RWPE1 (cell line): ENCODE measurements at regions not wholly inside any gene's neighbourhood (a gene's known extent, or its start where the extent isn't known, plus 50 kb on each side); places are given as distances from the start of the nearest gene placed in this dataset.

Source experiments
- CTCF ChIA-PET: fragments of 350-600 bp; sonication (Branson Sonifier 250); formaldehyde crosslinking; extraction: SDS; loops from one replicate; lab custom pipeline; 2021; lab: Yijun Ruan, JAX
- POLR2A ChIA-PET: fragments of 400-600 bp; formaldehyde crosslinking; extraction: SDS; loops from one replicate; lab custom pipeline; 2020; ENCODE audit warnings: antibody characterized with exemption; ENCODE audit not compliant: low non-redundant PET; lab: Yijun Ruan, JAX
- DNase-seq: peaks from one replicate; pipeline ENCODE4 v3.0.0; 2012; ENCODE audit warnings: low spot score
- H3K27ac ChIP-seq: fragments of 450-650 bp; 2 replicates; pipeline ENCODE4 v1.5.1; 2017
- TF ChIP-seq, protein P1 (sequence below): fragments of 450-650 bp; conservative IDR thresholded peaks from 2 replicates; pipeline ENCODE4 v1.5.1; 2017; ENCODE audit warnings: low read depth, mild to moderate bottlenecking

DNA sequence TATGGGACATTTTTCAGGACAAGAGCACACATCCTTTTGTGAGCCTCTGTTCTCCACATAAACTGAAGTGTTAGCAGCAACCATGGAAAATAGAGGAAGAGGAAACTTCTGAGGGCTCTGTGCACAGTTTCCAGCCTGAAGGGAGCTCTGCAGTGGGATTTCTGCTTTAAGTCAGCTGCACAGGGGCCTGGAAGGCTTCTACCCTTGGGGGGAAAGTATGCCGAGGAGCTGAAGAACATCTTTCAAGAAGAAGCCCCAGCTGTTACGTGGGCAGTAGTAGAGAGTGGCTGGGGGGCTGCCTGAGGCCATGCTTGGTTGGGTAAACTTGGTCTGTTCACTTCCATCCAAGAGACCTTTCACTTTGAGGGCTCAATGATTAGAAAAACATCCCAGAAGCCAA lies 82.7 kb upstream of the EED start:
- ChIA-PET CTCF (interaction anchor here (0.6 to 1.2 kb wide), 3 partner anchors 49 to 68 kb away, joined by 3 read pairs; no protein-coding TSS in a partner anchor), POLR2A (no interaction called here)
- TF ChIP-seq, protein P1, sequence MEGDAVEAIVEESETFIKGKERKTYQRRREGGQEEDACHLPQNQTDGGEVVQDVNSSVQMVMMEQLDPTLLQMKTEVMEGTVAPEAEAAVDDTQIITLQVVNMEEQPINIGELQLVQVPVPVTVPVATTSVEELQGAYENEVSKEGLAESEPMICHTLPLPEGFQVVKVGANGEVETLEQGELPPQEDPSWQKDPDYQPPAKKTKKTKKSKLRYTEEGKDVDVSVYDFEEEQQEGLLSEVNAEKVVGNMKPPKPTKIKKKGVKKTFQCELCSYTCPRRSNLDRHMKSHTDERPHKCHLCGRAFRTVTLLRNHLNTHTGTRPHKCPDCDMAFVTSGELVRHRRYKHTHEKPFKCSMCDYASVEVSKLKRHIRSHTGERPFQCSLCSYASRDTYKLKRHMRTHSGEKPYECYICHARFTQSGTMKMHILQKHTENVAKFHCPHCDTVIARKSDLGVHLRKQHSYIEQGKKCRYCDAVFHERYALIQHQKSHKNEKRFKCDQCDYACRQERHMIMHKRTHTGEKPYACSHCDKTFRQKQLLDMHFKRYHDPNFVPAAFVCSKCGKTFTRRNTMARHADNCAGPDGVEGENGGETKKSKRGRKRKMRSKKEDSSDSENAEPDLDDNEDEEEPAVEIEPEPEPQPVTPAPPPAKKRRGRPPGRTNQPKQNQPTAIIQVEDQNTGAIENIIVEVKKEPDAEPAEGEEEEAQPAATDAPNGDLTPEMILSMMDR, result no peak
- peak overlapping the region; percentile 50 for H3K27ac ChIP-seq
- no peak for DNase-seq

DNA sequence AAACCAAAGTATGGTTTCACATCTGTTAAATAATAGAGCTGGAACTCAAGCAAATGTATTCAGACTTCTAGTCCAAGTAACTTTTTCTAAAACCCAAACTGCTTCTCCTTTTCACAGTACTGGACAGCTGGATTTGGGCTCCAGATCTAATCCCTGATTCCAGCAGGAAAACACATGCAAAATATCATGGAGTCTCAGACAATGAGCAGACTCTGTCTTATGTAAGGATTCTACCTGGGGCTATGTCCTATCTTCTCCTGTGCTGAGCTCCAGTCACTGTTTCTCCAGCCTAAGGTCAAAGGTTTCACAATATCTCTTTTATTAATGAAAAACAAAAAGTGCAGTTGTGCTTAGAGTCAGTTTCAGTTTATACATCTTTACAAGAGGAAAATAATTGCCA lies 83.2 kb upstream of the EED start:
- H3K27ac ChIP-seq, result no peak overlapping the region
- DNase-seq, result no peak
- TF ChIP-seq, protein P1, result no peak
- ChIA-PET POLR2A (no interaction called here), CTCF (interaction anchor here (0.6 to 1.8 kb wide), 3 partner anchors 32 to 69 kb away, joined by 3 to 6 read pairs (median 3); no protein-coding TSS in a partner anchor)

DNA sequence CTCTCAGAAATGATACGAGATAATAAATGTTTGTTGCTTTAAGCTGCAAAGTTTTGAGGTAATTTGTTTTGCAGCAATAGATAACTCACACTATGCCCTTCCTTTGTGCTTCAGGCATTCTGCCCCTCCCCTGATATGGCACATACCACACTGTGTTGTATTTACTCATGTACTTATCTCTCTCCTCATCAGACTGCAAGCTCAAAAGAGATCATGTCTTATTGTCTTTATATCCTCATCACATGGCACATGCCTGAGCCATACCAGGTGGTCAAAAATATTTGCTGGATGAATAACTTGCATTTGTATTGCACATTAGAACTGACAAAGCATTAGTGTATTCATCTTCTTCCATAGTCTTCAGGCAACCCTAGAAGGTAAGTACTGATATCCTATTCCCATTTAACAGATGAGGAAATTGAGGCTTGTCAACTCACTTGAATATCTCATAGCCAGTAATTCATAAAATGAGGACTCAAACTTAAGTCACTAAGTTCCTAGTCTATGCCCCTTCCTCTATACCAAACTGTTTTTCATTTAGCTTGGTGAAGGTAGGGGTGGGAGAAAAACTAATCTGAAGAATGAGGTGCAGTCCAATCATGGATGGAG lies 83.9 kb upstream of the EED start:
- no peak overlapping the region for H3K27ac ChIP-seq
- CTCF ChIA-PET, result interaction anchor here (0.6 to 1.8 kb wide), 3 partner anchors 13 to 33 kb away, joined by 3 to 6 read pairs (median 3); no protein-coding TSS in a partner anchor
- POLR2A ChIA-PET, result interaction anchor here (1.3 kb wide), 1 partner anchor 91 kb away, joined by 4 read pairs; the partner anchor contains the start of gene PICALM
- TF ChIP-seq, protein P1, result no peak
- DNase-seq, result peak; percentile 45

DNA sequence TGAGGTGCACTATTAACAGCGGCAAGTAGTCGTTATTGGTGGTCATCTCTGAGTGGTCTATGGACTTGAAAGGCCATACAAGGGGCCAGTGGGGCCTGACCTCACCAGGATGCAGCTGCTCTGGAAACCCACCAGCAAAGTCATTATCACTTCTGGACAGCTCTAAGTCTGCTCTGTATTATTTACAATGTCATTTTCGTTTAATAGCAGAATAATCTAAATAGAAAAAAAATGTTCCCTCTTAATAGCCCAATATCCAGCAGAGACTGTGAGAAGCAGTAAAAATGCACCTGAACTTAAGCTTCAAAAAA lies 85.0 kb upstream of the EED start:
- no peak for DNase-seq
- no peak overlapping the region for H3K27ac ChIP-seq
- POLR2A ChIA-PET, result interaction anchor here (1.3 kb wide), 1 partner anchor 90 kb away, joined by 4 read pairs; the partner anchor contains the start of gene PICALM
- TF ChIP-seq, protein P1, result no peak
- CTCF ChIA-PET, result no interaction called here

DNA sequence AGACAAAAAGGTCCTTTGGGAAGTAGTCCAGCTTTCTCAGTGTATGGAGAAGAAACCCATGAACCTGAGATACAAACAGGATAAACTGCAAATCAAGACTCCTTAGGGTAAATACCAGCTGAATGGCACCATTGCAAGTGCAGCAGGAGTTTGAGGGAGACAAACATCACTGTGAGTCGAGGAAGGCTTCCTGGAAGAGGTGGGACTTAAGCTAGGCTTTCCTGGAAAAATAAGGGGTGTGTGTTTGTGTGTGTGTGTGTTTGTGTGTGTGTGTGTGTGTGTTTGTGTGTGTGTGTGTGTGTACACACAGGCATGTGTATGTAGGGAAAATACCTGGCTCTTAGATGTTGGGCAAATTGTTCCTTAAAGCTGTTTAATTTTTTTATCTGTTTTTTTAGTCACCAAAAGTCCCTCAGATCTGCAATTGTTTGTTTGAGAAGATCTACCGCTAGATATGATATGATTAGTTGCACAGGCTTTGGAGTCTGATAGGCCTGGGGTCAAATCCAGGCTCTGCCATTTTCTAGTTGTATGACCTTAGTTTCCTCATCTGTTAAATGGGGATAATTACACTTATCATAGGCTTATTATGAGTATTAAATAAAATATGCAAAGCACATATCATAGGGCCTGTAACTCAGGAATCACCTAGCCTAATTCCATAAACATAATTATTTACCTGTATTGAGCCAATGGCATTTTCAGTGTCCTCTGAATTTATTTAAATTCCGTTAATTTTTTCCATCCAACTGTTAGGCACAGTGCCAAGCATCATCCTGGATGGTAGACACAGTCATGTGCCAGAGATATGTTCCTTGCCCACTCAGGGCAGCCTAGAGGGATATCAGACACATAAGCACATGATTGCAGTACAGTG lies 85.6 kb upstream of the EED start:
- H3K27ac ChIP-seq, result no peak overlapping the region
- DNase-seq, result no peak
- ChIA-PET CTCF (interaction anchor here (0.6 to 0.9 kb wide), 2 partner anchors 76 to 313 kb away, joined by 3 to 6 read pairs; no protein-coding TSS in a partner anchor), POLR2A (no interaction called here)
- TF ChIP-seq, protein P1, result no peak

DNA sequence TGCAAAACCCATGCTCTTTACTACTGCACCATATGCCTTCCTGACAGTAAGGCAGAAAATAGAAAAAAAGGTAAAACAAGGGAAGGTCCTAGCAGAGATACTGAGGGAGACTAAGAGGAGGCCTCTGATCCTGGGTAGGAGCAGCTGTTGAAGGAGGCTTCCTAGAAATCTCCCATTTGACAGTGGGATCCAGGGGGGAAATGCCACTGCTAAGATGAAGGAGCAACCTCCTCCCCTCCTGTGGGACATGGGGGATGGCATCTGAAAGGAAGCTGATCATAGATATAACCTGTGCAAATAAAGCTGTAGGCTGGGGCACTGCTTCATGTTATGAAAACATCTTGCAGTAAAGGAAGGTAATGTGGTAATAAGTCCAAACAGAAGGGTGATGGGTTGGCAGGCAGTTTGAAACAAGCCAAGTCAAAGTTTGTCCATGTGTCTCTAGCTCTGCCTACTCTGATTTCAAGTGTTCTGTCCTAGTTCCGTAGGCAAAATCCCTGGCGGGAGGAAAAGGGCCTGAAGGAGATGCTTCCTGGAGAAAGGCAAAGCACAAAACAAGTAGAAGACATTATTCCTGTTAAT lies 86.7 kb upstream of the EED start:
- DNase-seq, result no peak
- ChIA-PET CTCF (no interaction called here), POLR2A (no interaction called here)
- no peak overlapping the region for H3K27ac ChIP-seq
- TF ChIP-seq, protein P1, result no peak
